Liver (tissue), 3 donors: ENCODE measurements at regions not wholly inside any gene's neighbourhood (a gene's known extent, or its start where the extent isn't known, plus 50 kb on each side); places are given as distances from the start of the nearest gene placed in this dataset.

Experiments
- FOXA1 ChIP-seq: IDR thresholded peaks from 2 replicates; pipeline ENCODE4 v1.6.1; 2016; ENCODE audit warnings: antibody characterized with exemption
- GABPA ChIP-seq, 2 donors: IDR thresholded peaks in 1 of 2; conservative IDR thresholded peaks in 1 of 2; 2 replicates each; pipeline ENCODE4 v1.6.1; 2016; ENCODE audit warnings: antibody characterized with exemption in 2 of 2, mild to moderate bottlenecking in 1 of 2, moderate library complexity in 1 of 2
- JUND ChIP-seq, 2 donors: IDR thresholded peaks; 2 replicates each; pipeline ENCODE4 v1.6.1; 2016; ENCODE audit warnings: antibody characterized with exemption in 2 of 2
- NR2F2 ChIP-seq: IDR thresholded peaks from 2 replicates; pipeline ENCODE4 v1.6.1; 2016; ENCODE audit warnings: antibody characterized with exemption
- RAD21 ChIP-seq, 2 donors: IDR thresholded peaks; 2 replicates each; pipeline ENCODE4 v1.6.1; 2016; ENCODE audit warnings: antibody characterized with exemption in 2 of 2, mild to moderate bottlenecking in 2 of 2
- TAF1 ChIP-seq: conservative IDR thresholded peaks from 2 replicates; pipeline ENCODE4 v1.6.1; 2016; ENCODE audit warnings: antibody characterized with exemption, mild to moderate bottlenecking
- YY1 ChIP-seq: IDR thresholded peaks from 2 replicates; pipeline ENCODE4 v1.6.1; 2016; ENCODE audit warnings: antibody characterized with exemption, mild to moderate bottlenecking
- TF ChIP-seq, protein P1 (sequence below): fragments of 150-350 bp; IDR thresholded peaks from 2 replicates; pipeline ENCODE4 v1.5.1; 2017; ENCODE audit warnings: improper control_type of control experiment, low read depth, low read length; ENCODE audit not compliant: missing input control
- TF ChIP-seq, protein P2 (sequence below): IDR thresholded peaks from 2 replicates; pipeline ENCODE4 v1.6.1; 2016; ENCODE audit warnings: antibody characterized with exemption, mild to moderate bottlenecking
- TF ChIP-seq, protein P3 (sequence below): IDR thresholded peaks from 2 replicates; pipeline ENCODE4 v1.6.1; 2016; ENCODE audit warnings: antibody characterized with exemption
- TF ChIP-seq, protein P4 (sequence below): IDR thresholded peaks from 2 replicates; pipeline ENCODE4 v1.6.1; 2016; ENCODE audit warnings: antibody characterized with exemption
- TF ChIP-seq, protein P5 (sequence below): IDR thresholded peaks from 2 replicates; pipeline ENCODE4 v1.6.1; 2016; ENCODE audit warnings: antibody characterized with exemption
- donor health status: healthy.
- donor health status: healthy.

DNA sequence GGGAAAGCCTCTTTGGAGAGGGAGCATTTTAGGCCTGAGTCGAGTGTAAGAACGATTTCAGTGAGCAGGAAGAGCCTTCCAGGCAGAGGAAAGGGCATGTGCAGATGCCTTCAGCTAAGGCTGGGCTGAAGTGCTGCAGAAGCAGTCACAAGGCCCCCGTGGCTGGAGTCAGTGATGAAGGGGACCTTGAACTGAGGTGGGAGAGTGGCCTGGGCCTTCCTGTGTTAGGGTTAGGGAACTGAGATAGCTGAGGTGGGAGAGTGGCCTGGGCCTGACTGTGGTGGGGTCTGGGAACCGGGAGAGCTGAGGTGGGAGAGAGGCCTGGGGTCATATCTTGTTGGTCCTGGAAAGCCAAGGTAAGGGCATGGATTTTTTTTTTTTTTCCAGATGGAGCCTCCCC lies 50.9 kb upstream of the ETV3 start:
- TF ChIP-seq, protein P1, sequence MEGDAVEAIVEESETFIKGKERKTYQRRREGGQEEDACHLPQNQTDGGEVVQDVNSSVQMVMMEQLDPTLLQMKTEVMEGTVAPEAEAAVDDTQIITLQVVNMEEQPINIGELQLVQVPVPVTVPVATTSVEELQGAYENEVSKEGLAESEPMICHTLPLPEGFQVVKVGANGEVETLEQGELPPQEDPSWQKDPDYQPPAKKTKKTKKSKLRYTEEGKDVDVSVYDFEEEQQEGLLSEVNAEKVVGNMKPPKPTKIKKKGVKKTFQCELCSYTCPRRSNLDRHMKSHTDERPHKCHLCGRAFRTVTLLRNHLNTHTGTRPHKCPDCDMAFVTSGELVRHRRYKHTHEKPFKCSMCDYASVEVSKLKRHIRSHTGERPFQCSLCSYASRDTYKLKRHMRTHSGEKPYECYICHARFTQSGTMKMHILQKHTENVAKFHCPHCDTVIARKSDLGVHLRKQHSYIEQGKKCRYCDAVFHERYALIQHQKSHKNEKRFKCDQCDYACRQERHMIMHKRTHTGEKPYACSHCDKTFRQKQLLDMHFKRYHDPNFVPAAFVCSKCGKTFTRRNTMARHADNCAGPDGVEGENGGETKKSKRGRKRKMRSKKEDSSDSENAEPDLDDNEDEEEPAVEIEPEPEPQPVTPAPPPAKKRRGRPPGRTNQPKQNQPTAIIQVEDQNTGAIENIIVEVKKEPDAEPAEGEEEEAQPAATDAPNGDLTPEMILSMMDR = no peak
- TF ChIP-seq, protein P2, sequence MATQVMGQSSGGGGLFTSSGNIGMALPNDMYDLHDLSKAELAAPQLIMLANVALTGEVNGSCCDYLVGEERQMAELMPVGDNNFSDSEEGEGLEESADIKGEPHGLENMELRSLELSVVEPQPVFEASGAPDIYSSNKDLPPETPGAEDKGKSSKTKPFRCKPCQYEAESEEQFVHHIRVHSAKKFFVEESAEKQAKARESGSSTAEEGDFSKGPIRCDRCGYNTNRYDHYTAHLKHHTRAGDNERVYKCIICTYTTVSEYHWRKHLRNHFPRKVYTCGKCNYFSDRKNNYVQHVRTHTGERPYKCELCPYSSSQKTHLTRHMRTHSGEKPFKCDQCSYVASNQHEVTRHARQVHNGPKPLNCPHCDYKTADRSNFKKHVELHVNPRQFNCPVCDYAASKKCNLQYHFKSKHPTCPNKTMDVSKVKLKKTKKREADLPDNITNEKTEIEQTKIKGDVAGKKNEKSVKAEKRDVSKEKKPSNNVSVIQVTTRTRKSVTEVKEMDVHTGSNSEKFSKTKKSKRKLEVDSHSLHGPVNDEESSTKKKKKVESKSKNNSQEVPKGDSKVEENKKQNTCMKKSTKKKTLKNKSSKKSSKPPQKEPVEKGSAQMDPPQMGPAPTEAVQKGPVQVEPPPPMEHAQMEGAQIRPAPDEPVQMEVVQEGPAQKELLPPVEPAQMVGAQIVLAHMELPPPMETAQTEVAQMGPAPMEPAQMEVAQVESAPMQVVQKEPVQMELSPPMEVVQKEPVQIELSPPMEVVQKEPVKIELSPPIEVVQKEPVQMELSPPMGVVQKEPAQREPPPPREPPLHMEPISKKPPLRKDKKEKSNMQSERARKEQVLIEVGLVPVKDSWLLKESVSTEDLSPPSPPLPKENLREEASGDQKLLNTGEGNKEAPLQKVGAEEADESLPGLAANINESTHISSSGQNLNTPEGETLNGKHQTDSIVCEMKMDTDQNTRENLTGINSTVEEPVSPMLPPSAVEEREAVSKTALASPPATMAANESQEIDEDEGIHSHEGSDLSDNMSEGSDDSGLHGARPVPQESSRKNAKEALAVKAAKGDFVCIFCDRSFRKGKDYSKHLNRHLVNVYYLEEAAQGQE = no peak
- TF ChIP-seq, protein P3, sequence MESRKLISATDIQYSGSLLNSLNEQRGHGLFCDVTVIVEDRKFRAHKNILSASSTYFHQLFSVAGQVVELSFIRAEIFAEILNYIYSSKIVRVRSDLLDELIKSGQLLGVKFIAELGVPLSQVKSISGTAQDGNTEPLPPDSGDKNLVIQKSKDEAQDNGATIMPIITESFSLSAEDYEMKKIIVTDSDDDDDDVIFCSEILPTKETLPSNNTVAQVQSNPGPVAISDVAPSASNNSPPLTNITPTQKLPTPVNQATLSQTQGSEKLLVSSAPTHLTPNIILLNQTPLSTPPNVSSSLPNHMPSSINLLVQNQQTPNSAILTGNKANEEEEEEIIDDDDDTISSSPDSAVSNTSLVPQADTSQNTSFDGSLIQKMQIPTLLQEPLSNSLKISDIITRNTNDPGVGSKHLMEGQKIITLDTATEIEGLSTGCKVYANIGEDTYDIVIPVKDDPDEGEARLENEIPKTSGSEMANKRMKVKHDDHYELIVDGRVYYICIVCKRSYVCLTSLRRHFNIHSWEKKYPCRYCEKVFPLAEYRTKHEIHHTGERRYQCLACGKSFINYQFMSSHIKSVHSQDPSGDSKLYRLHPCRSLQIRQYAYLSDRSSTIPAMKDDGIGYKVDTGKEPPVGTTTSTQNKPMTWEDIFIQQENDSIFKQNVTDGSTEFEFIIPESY = no peak
- TF ChIP-seq, protein P4, sequence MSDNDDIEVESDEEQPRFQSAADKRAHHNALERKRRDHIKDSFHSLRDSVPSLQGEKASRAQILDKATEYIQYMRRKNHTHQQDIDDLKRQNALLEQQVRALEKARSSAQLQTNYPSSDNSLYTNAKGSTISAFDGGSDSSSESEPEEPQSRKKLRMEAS = no peak
- TF ChIP-seq GABPA (IDR thresholded peaks at IDR 0.05 in 1 of 2, conservative IDR thresholded peaks at IDR 0.05 in 1 of 2) (no peak), TAF1 (no peak), RAD21 (IDR thresholded peaks at IDR 0.05) (no peak), YY1 (no peak), NR2F2 (no peak), JUND (IDR thresholded peaks at IDR 0.05) (no peak), FOXA1 (no peak)
- TF ChIP-seq, protein P5, sequence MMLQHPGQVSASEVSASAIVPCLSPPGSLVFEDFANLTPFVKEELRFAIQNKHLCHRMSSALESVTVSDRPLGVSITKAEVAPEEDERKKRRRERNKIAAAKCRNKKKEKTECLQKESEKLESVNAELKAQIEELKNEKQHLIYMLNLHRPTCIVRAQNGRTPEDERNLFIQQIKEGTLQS = no peak
